H9 (cell line): ENCODE measurements at regions not wholly inside any gene's neighbourhood (a gene's known extent, or its start where the extent isn't known, plus 50 kb on each side); places are given as distances from the start of the nearest gene placed in this dataset.

Experiments used
- DNase-seq: peaks from one replicate; pipeline ENCODE4 v3.0.0-alpha.2; 2017
- H2AFZ ChIP-seq: one replicate; pipeline ENCODE4 v1.6.1; 2013; ENCODE audit warnings: mild to moderate bottlenecking, low read length, control low read depth, moderate library complexity
- H2AK5ac ChIP-seq: 2 replicates; pipeline ENCODE4 v1.6.1; 2013; ENCODE audit warnings: low read length, control low read depth, mixed read lengths; ENCODE audit not compliant: insufficient read length
- H2BK120ac ChIP-seq: one replicate; pipeline ENCODE4 v1.6.1; 2013; ENCODE audit warnings: low read depth, mild to moderate bottlenecking, low read length, control low read depth, inconsistent platforms; ENCODE audit not compliant: poor library complexity, severe bottlenecking
- H2BK12ac ChIP-seq: 2 replicates; pipeline ENCODE4 v1.6.1; 2013; ENCODE audit warnings: low read length, control low read depth, mixed read lengths, low read depth; ENCODE audit not compliant: insufficient read length
- H2BK15ac ChIP-seq: 2 replicates; pipeline ENCODE4 v1.6.1; 2013; ENCODE audit warnings: low read depth, low read length, control low read depth
- H2BK20ac ChIP-seq: one replicate; pipeline ENCODE4 v1.6.1; 2013; ENCODE audit warnings: low read depth, mild to moderate bottlenecking, low read length, control low read depth, inconsistent platforms; ENCODE audit not compliant: poor library complexity, severe bottlenecking
- H2BK5ac ChIP-seq: 2 replicates; pipeline ENCODE4 v1.6.1; 2013; ENCODE audit warnings: low read length, control low read depth, mixed read lengths; ENCODE audit not compliant: insufficient read length
- H3K14ac ChIP-seq: 2 replicates; pipeline ENCODE4 v1.6.1; 2013; ENCODE audit warnings: low read length, control low read depth; ENCODE audit not compliant: insufficient read depth
- H3K18ac ChIP-seq: 2 replicates; pipeline ENCODE4 v1.6.1; 2013; ENCODE audit warnings: low read depth, mild to moderate bottlenecking, mixed read lengths, low read length, control low read depth; ENCODE audit not compliant: insufficient read length
- H3K23ac ChIP-seq: 2 replicates; pipeline ENCODE4 v1.6.1; 2013; ENCODE audit warnings: low read length, control low read depth, mixed read lengths, low read depth; ENCODE audit not compliant: insufficient read length
- H3K23me2 ChIP-seq: 2 replicates; pipeline ENCODE4 v1.6.1; 2013; ENCODE audit warnings: low read depth, mild to moderate bottlenecking, mixed read lengths, low read length, control low read depth; ENCODE audit not compliant: insufficient read length, poor library complexity, severe bottlenecking
- H3K27ac ChIP-seq: 2 replicates; pipeline ENCODE4 v1.5.1; 2013; ENCODE audit warnings: low read length, control low read depth, mixed read lengths, low read depth; ENCODE audit not compliant: insufficient read length
- H3K27me3 ChIP-seq: 2 replicates; pipeline ENCODE4 v1.6.1; 2013; ENCODE audit warnings: low read length, control low read depth, inconsistent platforms; ENCODE audit not compliant: insufficient read depth
- H3K4ac ChIP-seq: 2 replicates; pipeline ENCODE4 v1.6.1; 2013; ENCODE audit warnings: low read depth, mild to moderate bottlenecking, control low read depth, inconsistent platforms, low read length, moderate library complexity
- H3K4me1 ChIP-seq: 2 replicates; pipeline ENCODE4 v1.6.1; 2013; ENCODE audit warnings: low read length, control low read depth, inconsistent platforms; ENCODE audit not compliant: insufficient read depth
- H3K4me2 ChIP-seq: 2 replicates; pipeline ENCODE4 v1.6.1; 2013; ENCODE audit warnings: low read length, control low read depth, mixed read lengths; ENCODE audit not compliant: insufficient read length, insufficient read depth
- H3K56ac ChIP-seq: 2 replicates; pipeline ENCODE4 v1.6.1; 2013; ENCODE audit warnings: low read depth, mild to moderate bottlenecking, mixed read lengths, low read length, control low read depth; ENCODE audit not compliant: insufficient read length
- H3K79me1 ChIP-seq: 2 replicates; pipeline ENCODE4 v1.6.1; 2013; ENCODE audit warnings: low read depth, mild to moderate bottlenecking, moderate library complexity, low read length, control low read depth, inconsistent platforms; ENCODE audit not compliant: insufficient read depth, poor library complexity, severe bottlenecking
- H3K79me2 ChIP-seq: 2 replicates; pipeline ENCODE4 v1.6.1; 2013; ENCODE audit warnings: low read length, control low read depth, inconsistent platforms; ENCODE audit not compliant: insufficient read depth
- H3K9ac ChIP-seq: 2 replicates; pipeline ENCODE4 v1.6.1; 2013; ENCODE audit warnings: low read length, control low read depth, mixed read lengths; ENCODE audit not compliant: insufficient read length; ENCODE audit errors: extremely low read depth
- H3K9me3 ChIP-seq: one replicate; pipeline ENCODE4 v1.6.1; 2013; ENCODE audit warnings: low read depth, low read length, inconsistent platforms; ENCODE audit not compliant: control insufficient read depth
- H3T11ph ChIP-seq: one replicate; pipeline ENCODE4 v1.6.1; 2013; ENCODE audit warnings: mild to moderate bottlenecking, low read length, control low read depth, inconsistent platforms
- H4K20me1 ChIP-seq: one replicate; pipeline ENCODE4 v1.6.1; 2013; ENCODE audit not compliant: control insufficient read depth, insufficient read length, insufficient read depth
- H4K5ac ChIP-seq: 2 replicates; pipeline ENCODE4 v1.6.1; 2013; ENCODE audit warnings: low read depth, mild to moderate bottlenecking, mixed read lengths, low read length, control low read depth; ENCODE audit not compliant: insufficient read length
- H4K8ac ChIP-seq: replicated peaks from 2 replicates; pipeline ENCODE4 v1.6.1; 2013; ENCODE audit warnings: low read length, control low read depth, mixed read lengths, low read depth; ENCODE audit not compliant: insufficient read length
- H4K91ac ChIP-seq: 2 replicates; pipeline ENCODE4 v1.6.1; 2013; ENCODE audit warnings: low read depth, mild to moderate bottlenecking, moderate library complexity, mixed read lengths, low read length, control low read depth; ENCODE audit not compliant: insufficient read length
- H3K27ac Mint-ChIP-seq, 3 experiments: 2 replicates in 2 of 3; 3 replicates in 1 of 3; pipeline ENCODE4 v1.8.0; 2020 to 2021; ENCODE audit warnings: mixed read lengths in 3 of 3, mild to moderate bottlenecking in 1 of 3, moderate library complexity in 1 of 3
- H3K27me3 Mint-ChIP-seq: 2 replicates; pipeline ENCODE4 v1.8.0; 2021; ENCODE audit warnings: low read depth, mild to moderate bottlenecking, moderate library complexity, mixed read lengths
- H3K36me3 Mint-ChIP-seq, 3 experiments: 2 replicates in 2 of 3; 3 replicates in 1 of 3; pipeline ENCODE4 v1.8.0; 2020 to 2021; ENCODE audit warnings: low read depth in 3 of 3, mixed read lengths in 3 of 3; ENCODE audit not compliant: insufficient read depth in 1 of 3
- H3K4me1 Mint-ChIP-seq, 2 experiments: 2 replicates each; pipeline ENCODE4 v1.8.0; 2020; ENCODE audit warnings: mixed read lengths in 2 of 2
- H3K4me3 Mint-ChIP-seq, 2 experiments: 2 replicates in 1 of 2; 3 replicates in 1 of 2; pipeline ENCODE4 v1.8.0; 2020 to 2021; ENCODE audit warnings: mild to moderate bottlenecking in 2 of 2, mixed read lengths in 2 of 2, moderate library complexity in 1 of 2
- H3K9me3 Mint-ChIP-seq, 2 experiments: 2 replicates in 1 of 2; 3 replicates in 1 of 2; pipeline ENCODE4 v1.8.0; 2020; ENCODE audit warnings: mild to moderate bottlenecking in 2 of 2, mixed read lengths in 2 of 2, moderate library complexity in 1 of 2
- CTCF ChIP-seq: fragments of 200-600 bp; sonication (generic); conservative IDR thresholded peaks from 3 replicates; pipeline ENCODE4 v1.8.0; 2021; ENCODE audit warnings: antibody characterized with exemption, mild to moderate bottlenecking

- Mint-ChIP-seq H3K4me1 (peaks cover 3% of the 10 kb centered on the region in 2 experiments; a peak in 2 of 4 replicates), H3K36me3 (peaks cover 8 to 20% (median 11%) of the 10 kb centered on the region in 3 experiments; a peak in 6 of 7 replicates), H3K9me3 (peaks cover 20% of the 10 kb centered on the region in 2 experiments), H3K4me3 (no peak overlapping the region), H3K27ac (no peak overlapping the region; a peak in 1 of 7 replicates), H3K27me3 (no peaks in the 10 kb centered on the region; the same call in 1 of the 2 replicates)
- Histone ChIP-seq H3K23me2 (no peaks in the 10 kb centered on the region), H4K8ac (no peak overlapping the region), H3K27me3 (no peaks in the 10 kb centered on the region), H2BK12ac (no peak overlapping the region), H3K18ac (no peak overlapping the region), H2AK5ac (no peak overlapping the region), H4K91ac (no peak overlapping the region), H3K9me3 (no peaks in the 10 kb centered on the region), H3K4ac (no peak overlapping the region), H3T11ph (no peak overlapping the region), H3K79me1 (no peaks in the 10 kb centered on the region), H3K4me2 (no peak overlapping the region), H2BK5ac (no peak overlapping the region), H2BK15ac (no peak overlapping the region), H4K5ac (no peak overlapping the region), H2AFZ (no peak overlapping the region), H4K20me1 (no peaks in the 10 kb centered on the region), H3K23ac (no peak overlapping the region), H2BK20ac (no peak overlapping the region), H3K56ac (no peak overlapping the region), H3K14ac (no peak overlapping the region), H3K79me2 (no peaks in the 10 kb centered on the region), H3K4me1 (no peaks in the 10 kb centered on the region), H3K27ac (no peak overlapping the region), H2BK120ac (no peak overlapping the region), H3K9ac (no peak overlapping the region)
- TF ChIP-seq CTCF = no peak
- no peak for DNase-seq
Measured at GRCh38 chr1:101388904-101389546, 152.2 kb downstream of the S1PR1 start.
